ENCODE measurements at regions not wholly inside any gene's neighbourhood (a gene's known extent, or its start where the extent isn't known, plus 50 kb on each side); places are given as distances from the start of the nearest gene placed in this dataset.

GRCh38 chr10:43912469-43912868, 263.8 kb upstream of the ZNF32 start:
- FAIRE-seq (no peak), DNase-seq (ENCODE audit: insufficient read length) (no peak)
- no peak for TF ChIP-seq POLR2AphosphoS5 (IDR thresholded peaks at IDR 0.05; ENCODE audit: low read depth, low read length)
- TF ChIP-seq POLR2A (IDR thresholded peaks at IDR 0.05; ENCODE audit: low read depth, low read length), result no peak
- TF ChIP-seq TAF1 (IDR thresholded peaks at IDR 0.05; ENCODE audit: borderline replicate concordance, low read depth, low read length), result no peak

DNA sequence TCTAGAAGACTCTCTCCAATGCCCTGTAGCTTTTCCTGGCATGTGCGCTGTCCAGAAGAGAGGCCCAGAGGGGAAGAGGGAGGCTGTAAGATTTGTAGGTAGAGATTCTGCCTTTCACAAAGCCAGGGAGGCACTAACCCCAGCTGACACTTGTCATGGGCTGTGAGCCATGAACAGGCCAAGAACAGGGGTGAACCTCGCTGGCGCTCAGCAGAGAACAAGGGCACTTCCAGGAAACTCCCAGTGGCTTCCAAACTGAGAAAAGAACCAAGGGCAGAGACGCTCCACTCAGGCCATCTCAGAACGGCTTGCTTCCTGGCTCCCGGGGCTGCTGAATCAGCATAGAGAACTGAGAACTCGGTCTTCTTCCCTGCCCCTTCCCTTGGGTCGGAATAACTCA, 257.8 kb upstream of the ZNF32 start:
- TF ChIP-seq TAF1 (IDR thresholded peaks at IDR 0.05; ENCODE audit: borderline replicate concordance, low read depth, low read length), result no peak
- no peak for TF ChIP-seq POLR2A (IDR thresholded peaks at IDR 0.05; ENCODE audit: low read depth, low read length)
- FAIRE-seq (no peak), DNase-seq (ENCODE audit: insufficient read length) (no peak)

GRCh38 chr10:43905512-43906236, 257.0 kb upstream of the ZNF32 start:
- FAIRE-seq, result no peak
- DNase-seq (ENCODE audit: insufficient read length), result no peak
- TF ChIP-seq POLR2A (IDR thresholded peaks at IDR 0.05; ENCODE audit: low read depth, low read length) (no peak), POLR2AphosphoS5 (IDR thresholded peaks at IDR 0.05; ENCODE audit: low read depth, low read length) (no peak), TAF1 (IDR thresholded peaks at IDR 0.05; ENCODE audit: borderline replicate concordance, low read depth, low read length) (no peak)

DNA sequence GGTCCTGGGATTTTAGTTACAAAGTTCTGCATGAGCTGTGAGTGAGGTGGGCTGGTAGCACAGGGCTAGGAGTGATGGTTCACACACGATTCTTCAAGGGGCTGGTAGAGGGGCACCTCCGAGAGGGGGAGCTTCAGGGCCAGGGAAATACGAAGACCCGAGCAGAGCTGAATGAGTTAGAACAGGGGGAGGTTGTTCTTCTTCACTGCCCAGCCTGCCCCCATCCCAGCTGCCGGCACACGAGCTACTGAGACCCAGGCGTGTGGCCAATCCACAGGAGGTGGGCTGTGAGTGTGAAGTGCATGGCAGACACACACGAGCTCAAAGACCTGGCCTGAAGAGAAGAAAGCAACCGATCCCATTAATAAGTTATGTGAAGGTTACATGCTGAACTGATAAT, 256.2 kb upstream of the ZNF32 start:
- no peak for DNase-seq (ENCODE audit: insufficient read length)
- FAIRE-seq, result no peak
- TF ChIP-seq TAF1 (IDR thresholded peaks at IDR 0.05; ENCODE audit: borderline replicate concordance, low read depth, low read length) (no peak), POLR2A (IDR thresholded peaks at IDR 0.05; ENCODE audit: low read depth, low read length) (no peak), POLR2AphosphoS5 (IDR thresholded peaks at IDR 0.05; ENCODE audit: low read depth, low read length) (no peak)

DNA sequence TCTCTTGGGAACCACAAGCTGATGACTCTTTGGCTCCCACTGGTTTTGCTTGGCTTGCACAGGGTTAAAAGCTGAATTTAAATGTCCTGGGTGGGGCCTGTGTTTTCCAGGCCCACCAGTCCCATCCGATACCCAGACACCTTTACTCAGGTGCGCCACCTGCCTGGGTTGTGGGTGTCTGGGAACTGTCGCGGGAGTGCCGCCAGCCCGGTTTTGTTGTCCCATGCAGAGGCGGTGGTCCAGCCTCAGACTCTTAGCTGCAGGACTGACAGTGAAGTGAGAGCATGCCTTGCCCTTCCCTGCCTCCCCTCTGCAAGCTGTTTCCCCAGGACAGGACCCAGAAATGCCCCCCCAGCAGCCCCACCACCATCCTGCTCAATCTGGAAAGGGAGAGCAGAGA, 255.6 kb upstream of the ZNF32 start:
- FAIRE-seq (no peak), DNase-seq (ENCODE audit: insufficient read length) (no peak)
- TF ChIP-seq TAF1 (IDR thresholded peaks at IDR 0.05; ENCODE audit: borderline replicate concordance, low read depth, low read length) (no peak), POLR2AphosphoS5 (IDR thresholded peaks at IDR 0.05; ENCODE audit: low read depth, low read length) (no peak), POLR2A (IDR thresholded peaks at IDR 0.05; ENCODE audit: low read depth, low read length) (no peak)

- TF ChIP-seq POLR2AphosphoS5 (IDR thresholded peaks at IDR 0.05; ENCODE audit: low read depth, low read length) (no peak), TAF1 (IDR thresholded peaks at IDR 0.05; ENCODE audit: borderline replicate concordance, low read depth, low read length) (no peak), POLR2A (IDR thresholded peaks at IDR 0.05; ENCODE audit: low read depth, low read length) (no peak)
- DNase-seq (ENCODE audit: insufficient read length), result no peak
- FAIRE-seq, result no peak
Observed at GRCh38 chr10:43903451-43903850, 254.8 kb upstream of the ZNF32 start.

DNA sequence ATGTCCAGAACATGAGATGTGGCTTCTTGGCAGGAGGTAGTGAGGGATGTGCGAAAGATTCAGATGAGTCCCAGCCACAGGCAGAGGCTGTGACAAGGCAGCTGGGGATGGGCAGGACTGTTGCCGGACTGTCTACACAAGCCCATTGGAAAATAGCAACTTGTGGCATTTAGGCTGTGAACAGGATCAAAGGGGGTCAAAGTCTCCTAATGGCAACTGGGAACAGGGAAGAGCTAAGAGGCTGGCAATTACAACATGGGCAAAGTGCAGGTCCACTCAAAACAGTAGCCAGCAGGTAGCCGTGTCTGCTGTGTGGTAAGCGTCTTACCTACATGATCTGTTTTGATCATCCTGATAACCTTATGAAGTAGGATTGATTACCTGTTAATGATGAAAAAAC, 254.2 kb upstream of the ZNF32 start:
- FAIRE-seq (no peak), DNase-seq (ENCODE audit: insufficient read length) (no peak)
- no peak for TF ChIP-seq POLR2AphosphoS5 (IDR thresholded peaks at IDR 0.05; ENCODE audit: low read depth, low read length)
- no peak for TF ChIP-seq POLR2A (IDR thresholded peaks at IDR 0.05; ENCODE audit: low read depth, low read length)
- no peak for TF ChIP-seq TAF1 (IDR thresholded peaks at IDR 0.05; ENCODE audit: borderline replicate concordance, low read depth, low read length)

GRCh38 chr10:43901744-43902504, 253.2 kb upstream of the ZNF32 start:
- TF ChIP-seq TAF1 (IDR thresholded peaks at IDR 0.05; ENCODE audit: borderline replicate concordance, low read depth, low read length), result no peak
- TF ChIP-seq POLR2A (IDR thresholded peaks at IDR 0.05; ENCODE audit: low read depth, low read length), result no peak
- no peak for TF ChIP-seq POLR2AphosphoS5 (IDR thresholded peaks at IDR 0.05; ENCODE audit: low read depth, low read length)
- no peak for DNase-seq (ENCODE audit: insufficient read length)
- no peak for FAIRE-seq

- TF ChIP-seq TAF1 (IDR thresholded peaks at IDR 0.05; ENCODE audit: borderline replicate concordance, low read depth, low read length) (no peak), POLR2A (IDR thresholded peaks at IDR 0.05; ENCODE audit: low read depth, low read length) (no peak), POLR2AphosphoS5 (IDR thresholded peaks at IDR 0.05; ENCODE audit: low read depth, low read length) (no peak)
- no peak for FAIRE-seq
- DNase-seq (ENCODE audit: insufficient read length), result no peak
Observed at GRCh38 chr10:43901302-43901701, 252.6 kb upstream of the ZNF32 start.

- FAIRE-seq, result no peak
- DNase-seq (ENCODE audit: insufficient read length), result no peak
- TF ChIP-seq POLR2A (IDR thresholded peaks at IDR 0.05; ENCODE audit: low read depth, low read length), result no peak
Observed at GRCh38 chr10:43900571-43900970, 251.9 kb upstream of the ZNF32 start.

GRCh38 chr10:43899224-43899959, 250.7 kb upstream of the ZNF32 start:
- FAIRE-seq (no peak), DNase-seq (ENCODE audit: insufficient read length) (no peak)
- TF ChIP-seq TAF1 (IDR thresholded peaks at IDR 0.05; ENCODE audit: borderline replicate concordance, low read depth, low read length) (no peak), POLR2AphosphoS5 (IDR thresholded peaks at IDR 0.05; ENCODE audit: low read depth, low read length) (no peak), POLR2A (IDR thresholded peaks at IDR 0.05; ENCODE audit: low read depth, low read length) (no peak)

DNA sequence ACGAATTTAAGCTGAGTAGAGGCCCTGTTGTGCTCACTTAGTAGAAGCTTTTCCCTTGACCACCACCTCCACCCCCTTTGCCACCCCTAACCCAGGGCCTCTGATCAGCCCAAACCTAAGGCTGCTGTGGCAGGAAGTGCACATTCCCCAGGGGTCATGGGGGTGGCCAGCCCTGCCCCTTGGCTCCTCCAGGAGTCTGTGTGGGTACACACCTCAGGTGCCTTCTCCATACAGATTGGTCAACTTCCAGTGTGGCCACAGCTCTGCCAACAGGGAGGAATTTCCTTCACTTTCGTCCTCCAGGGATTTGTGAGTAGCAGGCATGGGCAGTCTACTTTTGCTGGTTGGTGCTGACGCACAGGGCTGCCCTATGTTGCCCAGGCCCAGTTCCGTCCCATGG, 249.9 kb upstream of the ZNF32 start:
- no peak for TF ChIP-seq TAF1 (IDR thresholded peaks at IDR 0.05; ENCODE audit: borderline replicate concordance, low read depth, low read length)
- FAIRE-seq, result no peak
- DNase-seq (ENCODE audit: insufficient read length), result no peak

All from GM12892 (cell line).